GM23338 (cell line): ENCODE measurements at regions not wholly inside any gene's neighbourhood (a gene's known extent, or its start where the extent isn't known, plus 50 kb on each side); places are given as distances from the start of the nearest gene placed in this dataset.
A peak's percentile ranks its signal among the peaks of the same experiment; 100 is the strongest.

ENCODE experiments used
- ATAC-seq: fragments of 200-7000 bp; cut with Tn5 transposase; 3 replicates; pipeline ENCODE4 v1.9.1; 2020
- DNase-seq: peaks from one replicate; pipeline ENCODE4 v3.0.0-alpha.2; 2015; ENCODE audit warnings: low spot score
- H2AFZ ChIP-seq: fragments of 200-600 bp; sonication (generic); 2 replicates; pipeline ENCODE4 v1.8.0; 2016; ENCODE audit warnings: antibody characterized with exemption, mild to moderate bottlenecking, moderate library complexity
- H3F3A ChIP-seq: fragments of 200-600 bp; sonication (generic); replicated peaks from 2 replicates; pipeline ENCODE4 v1.8.0; 2017; ENCODE audit warnings: antibody characterized with exemption, mixed run types, low read depth
- H3K27ac ChIP-seq: fragments of 200-600 bp; sonication (generic); 2 replicates; pipeline ENCODE4 v1.6.1; 2016; ENCODE audit warnings: low read depth
- H3K27me3 ChIP-seq: fragments of 200-600 bp; sonication (generic); 2 replicates; pipeline ENCODE4 v1.8.0; 2016; ENCODE audit warnings: mild to moderate bottlenecking, mixed run types, moderate library complexity; ENCODE audit not compliant: insufficient read depth
- H3K36me3 ChIP-seq: fragments of 200-600 bp; sonication (generic); 2 replicates; pipeline ENCODE4 v1.8.0; 2016; ENCODE audit warnings: mild to moderate bottlenecking; ENCODE audit not compliant: insufficient read depth
- H3K4me1 ChIP-seq: fragments of 200-600 bp; sonication (generic); 2 replicates; pipeline ENCODE4 v1.8.0; 2016; ENCODE audit warnings: mild to moderate bottlenecking, moderate library complexity; ENCODE audit not compliant: insufficient read depth
- H3K4me2 ChIP-seq: fragments of 200-600 bp; sonication (generic); 2 replicates; pipeline ENCODE4 v1.7.1; 2017; ENCODE audit warnings: mixed run types
- H3K4me3 ChIP-seq: fragments of 200-600 bp; sonication (generic); 2 replicates; pipeline ENCODE4 v1.6.1; 2016; ENCODE audit warnings: mixed run types
- H3K79me2 ChIP-seq: fragments of 200-600 bp; sonication (generic); replicated peaks from 2 replicates; pipeline ENCODE4 v1.8.0; 2017; ENCODE audit warnings: mild to moderate bottlenecking; ENCODE audit not compliant: insufficient read depth
- H3K9me2 ChIP-seq: fragments of 200-600 bp; sonication (generic); 2 replicates; pipeline ENCODE4 v1.8.0; 2017; ENCODE audit not compliant: insufficient read depth
- H4K20me1 ChIP-seq: fragments of 200-600 bp; sonication (generic); replicated peaks from 2 replicates; pipeline ENCODE4 v1.8.0; 2017; ENCODE audit warnings: mild to moderate bottlenecking; ENCODE audit not compliant: insufficient read depth
- H3K27ac Mint-ChIP-seq: 2 replicates; pipeline ENCODE4 v1.8.0; 2020; ENCODE audit warnings: inconsistent platforms, mild to moderate bottlenecking, moderate library complexity, mixed read lengths
- H3K27me3 Mint-ChIP-seq: 3 replicates; pipeline ENCODE4 v1.8.0; 2022; ENCODE audit warnings: low read depth, mild to moderate bottlenecking, moderate library complexity, mixed read lengths, inconsistent platforms; ENCODE audit not compliant: insufficient read depth, poor library complexity
- H3K36me3 Mint-ChIP-seq: 3 replicates; pipeline ENCODE4 v1.8.0; 2021; ENCODE audit warnings: low read depth, mild to moderate bottlenecking, inconsistent platforms, moderate library complexity, mixed read lengths
- H3K4me1 Mint-ChIP-seq: 3 replicates; pipeline ENCODE4 v1.8.0; 2020; ENCODE audit warnings: mild to moderate bottlenecking, inconsistent platforms, mixed read lengths
- H3K4me3 Mint-ChIP-seq: 3 replicates; pipeline ENCODE4 v1.8.0; 2021; ENCODE audit warnings: moderate library complexity, mild to moderate bottlenecking, inconsistent platforms, mixed read lengths
- H3K9me3 Mint-ChIP-seq: 3 replicates; pipeline ENCODE4 v1.8.0; 2020; ENCODE audit warnings: moderate library complexity, mild to moderate bottlenecking, inconsistent platforms, mixed read lengths
- CREB1 ChIP-seq: fragments of 250-450 bp; sonication (Bioruptor Pico); IDR thresholded peaks from 2 replicates; pipeline ENCODE4 v1.5.0; 2020; ENCODE audit warnings: low read depth, mild to moderate bottlenecking, moderate library complexity
- EZH2 ChIP-seq: fragments of 200-600 bp; sonication (generic); IDR thresholded peaks from one replicate; pipeline ENCODE4 v1.8.0; 2017; ENCODE audit warnings: antibody characterized with exemption, mild to moderate bottlenecking, low read depth; ENCODE audit not compliant: unreplicated experiment
- EZH2phosphoT487 ChIP-seq: fragments of 200-600 bp; sonication (generic); IDR thresholded peaks from one replicate; pipeline ENCODE4 v1.8.1; 2018; ENCODE audit warnings: antibody characterized with exemption; ENCODE audit not compliant: unreplicated experiment
- JUNB ChIP-seq: IDR thresholded peaks from one replicate; pipeline ENCODE4 v1.6.1; 2016; ENCODE audit warnings: antibody characterized with exemption; ENCODE audit not compliant: unreplicated experiment
- NANOG ChIP-seq: IDR thresholded peaks from 2 replicates; pipeline ENCODE4 v1.6.1; 2016; ENCODE audit warnings: antibody characterized with exemption, borderline replicate concordance
- POLR2AphosphoS5 ChIP-seq: IDR thresholded peaks from 2 replicates; pipeline ENCODE4 v1.6.1; 2016; ENCODE audit warnings: antibody characterized with exemption, low read depth
- ZNF114 ChIP-seq: fragments of 250-450 bp; sonication (Bioruptor Pico); IDR thresholded peaks from 2 replicates; pipeline ENCODE4 v1.5.0; 2020; ENCODE audit warnings: mild to moderate bottlenecking, moderate library complexity
- ZNF331 ChIP-seq: fragments of 250-450 bp; sonication (Bioruptor Pico); IDR thresholded peaks from 2 replicates; pipeline ENCODE4 v1.5.0; 2020; ENCODE audit warnings: low read depth, mild to moderate bottlenecking, moderate library complexity
- TF ChIP-seq, protein P1 (sequence below), 2 experiments: fragments of 200-600 bp in 1 of 2; sonication (generic) in 1 of 2; conservative IDR thresholded peaks; 2 replicates each; pipeline versions ENCODE4 v1.5.1 to v1.6.1; 2016 to 2017; ENCODE audit warnings: antibody characterized with exemption in 2 of 2, low read depth in 2 of 2, mild to moderate bottlenecking in 2 of 2, moderate library complexity in 1 of 2
- TF ChIP-seq, protein P2 (sequence below): IDR thresholded peaks from one replicate; pipeline ENCODE4 v1.6.1; 2018; ENCODE audit warnings: antibody characterized with exemption; ENCODE audit not compliant: unreplicated experiment
- TF ChIP-seq, protein P3 (sequence below): IDR thresholded peaks from 2 replicates; pipeline ENCODE4 v1.6.1; 2016; ENCODE audit warnings: antibody characterized with exemption

DNA sequence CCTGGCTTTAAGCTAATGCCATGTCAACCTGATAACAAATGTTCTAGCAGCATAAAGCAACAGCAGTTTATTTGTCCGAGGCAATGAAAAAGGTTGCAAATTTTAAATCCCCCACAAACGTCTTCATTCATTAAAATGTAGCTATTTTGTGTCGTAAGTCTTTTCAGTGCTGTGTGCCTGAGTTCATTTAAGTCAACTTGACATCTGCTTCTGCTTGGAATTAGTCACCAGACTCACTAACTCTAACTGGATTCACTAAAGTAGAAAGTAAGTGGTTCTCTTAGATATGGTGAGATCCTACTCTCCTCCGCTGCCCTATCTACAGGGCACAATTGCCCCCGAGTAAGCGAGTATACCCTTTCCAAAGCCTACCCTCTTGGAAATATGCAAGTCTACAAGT, 118.4 kb upstream of the CHRM3 start (continued):
- TF ChIP-seq, protein P1, sequence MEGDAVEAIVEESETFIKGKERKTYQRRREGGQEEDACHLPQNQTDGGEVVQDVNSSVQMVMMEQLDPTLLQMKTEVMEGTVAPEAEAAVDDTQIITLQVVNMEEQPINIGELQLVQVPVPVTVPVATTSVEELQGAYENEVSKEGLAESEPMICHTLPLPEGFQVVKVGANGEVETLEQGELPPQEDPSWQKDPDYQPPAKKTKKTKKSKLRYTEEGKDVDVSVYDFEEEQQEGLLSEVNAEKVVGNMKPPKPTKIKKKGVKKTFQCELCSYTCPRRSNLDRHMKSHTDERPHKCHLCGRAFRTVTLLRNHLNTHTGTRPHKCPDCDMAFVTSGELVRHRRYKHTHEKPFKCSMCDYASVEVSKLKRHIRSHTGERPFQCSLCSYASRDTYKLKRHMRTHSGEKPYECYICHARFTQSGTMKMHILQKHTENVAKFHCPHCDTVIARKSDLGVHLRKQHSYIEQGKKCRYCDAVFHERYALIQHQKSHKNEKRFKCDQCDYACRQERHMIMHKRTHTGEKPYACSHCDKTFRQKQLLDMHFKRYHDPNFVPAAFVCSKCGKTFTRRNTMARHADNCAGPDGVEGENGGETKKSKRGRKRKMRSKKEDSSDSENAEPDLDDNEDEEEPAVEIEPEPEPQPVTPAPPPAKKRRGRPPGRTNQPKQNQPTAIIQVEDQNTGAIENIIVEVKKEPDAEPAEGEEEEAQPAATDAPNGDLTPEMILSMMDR (conservative IDR thresholded peaks at IDR 0.05; ENCODE audit: low read depth in 2 of 2), result no peak
- no peak for TF ChIP-seq CREB1 (CRISPR knock-in tag)
- no peak for TF ChIP-seq NANOG
- no peak for TF ChIP-seq POLR2AphosphoS5
- TF ChIP-seq EZH2phosphoT487, result no peak
- TF ChIP-seq EZH2, result no peak

GRCh38 chr1:239263801-239264200, 122.6 kb upstream of the CHRM3 start:
- Histone ChIP-seq H3F3A (no peaks in the 10 kb centered on the region), H4K20me1 (no peaks in the 10 kb centered on the region), H3K27ac (no peak overlapping the region), H3K4me1 (0 out of 2 replicates have a peak, but pooled peaks cover 7% of the 10 kb centered on the region), H3K9me2 (peaks cover 4% of the 10 kb centered on the region; the same call in 1 of the 2 replicates), H3K4me2 (no peak overlapping the region), H2AFZ (peak overlapping the region; percentile 47; the same call in 1 of the 2 replicates), H3K36me3 (no peaks in the 10 kb centered on the region), H3K79me2 (no peaks in the 10 kb centered on the region), H3K4me3 (no peak overlapping the region), H3K27me3 (no peaks in the 10 kb centered on the region)
- Mint-ChIP-seq H3K4me3 (no peak overlapping the region), H3K9me3 (no peaks in the 10 kb centered on the region), H3K4me1 (peaks cover 3% of the 10 kb centered on the region; the same call in 1 of the 3 replicates), H3K27ac (no peak overlapping the region; the same call in 1 of the 2 replicates), H3K36me3 (no peaks in the 10 kb centered on the region), H3K27me3 (peaks cover 2% of the 10 kb centered on the region)
- DNase-seq (no peak), ATAC-seq (no peak)
- TF ChIP-seq CREB1 (CRISPR knock-in tag) (no peak), JUNB (no peak)
- TF ChIP-seq, protein P2, sequence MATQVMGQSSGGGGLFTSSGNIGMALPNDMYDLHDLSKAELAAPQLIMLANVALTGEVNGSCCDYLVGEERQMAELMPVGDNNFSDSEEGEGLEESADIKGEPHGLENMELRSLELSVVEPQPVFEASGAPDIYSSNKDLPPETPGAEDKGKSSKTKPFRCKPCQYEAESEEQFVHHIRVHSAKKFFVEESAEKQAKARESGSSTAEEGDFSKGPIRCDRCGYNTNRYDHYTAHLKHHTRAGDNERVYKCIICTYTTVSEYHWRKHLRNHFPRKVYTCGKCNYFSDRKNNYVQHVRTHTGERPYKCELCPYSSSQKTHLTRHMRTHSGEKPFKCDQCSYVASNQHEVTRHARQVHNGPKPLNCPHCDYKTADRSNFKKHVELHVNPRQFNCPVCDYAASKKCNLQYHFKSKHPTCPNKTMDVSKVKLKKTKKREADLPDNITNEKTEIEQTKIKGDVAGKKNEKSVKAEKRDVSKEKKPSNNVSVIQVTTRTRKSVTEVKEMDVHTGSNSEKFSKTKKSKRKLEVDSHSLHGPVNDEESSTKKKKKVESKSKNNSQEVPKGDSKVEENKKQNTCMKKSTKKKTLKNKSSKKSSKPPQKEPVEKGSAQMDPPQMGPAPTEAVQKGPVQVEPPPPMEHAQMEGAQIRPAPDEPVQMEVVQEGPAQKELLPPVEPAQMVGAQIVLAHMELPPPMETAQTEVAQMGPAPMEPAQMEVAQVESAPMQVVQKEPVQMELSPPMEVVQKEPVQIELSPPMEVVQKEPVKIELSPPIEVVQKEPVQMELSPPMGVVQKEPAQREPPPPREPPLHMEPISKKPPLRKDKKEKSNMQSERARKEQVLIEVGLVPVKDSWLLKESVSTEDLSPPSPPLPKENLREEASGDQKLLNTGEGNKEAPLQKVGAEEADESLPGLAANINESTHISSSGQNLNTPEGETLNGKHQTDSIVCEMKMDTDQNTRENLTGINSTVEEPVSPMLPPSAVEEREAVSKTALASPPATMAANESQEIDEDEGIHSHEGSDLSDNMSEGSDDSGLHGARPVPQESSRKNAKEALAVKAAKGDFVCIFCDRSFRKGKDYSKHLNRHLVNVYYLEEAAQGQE, result no peak

DNA sequence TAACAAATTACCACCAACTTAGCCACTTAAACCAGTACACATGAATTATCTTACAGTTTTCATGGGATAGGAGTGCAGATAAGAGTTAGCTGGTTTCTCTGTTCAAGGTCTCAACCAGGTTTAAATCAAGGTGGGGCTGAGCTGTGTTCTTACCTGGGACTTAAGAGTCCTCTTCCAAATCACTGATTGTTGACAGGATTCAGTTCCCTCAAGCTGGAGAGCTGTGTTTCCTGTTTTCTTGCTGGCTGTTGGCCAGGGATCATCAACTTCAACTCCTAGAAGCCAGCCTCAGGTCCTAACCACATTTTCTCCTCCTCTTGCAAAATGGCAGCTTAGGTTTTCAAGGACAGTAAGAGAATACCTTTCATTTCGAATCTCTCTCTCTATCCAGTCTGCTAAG, 123.8 kb upstream of the CHRM3 start:
- H3K27ac ChIP-seq, result no peak overlapping the region
- H3K4me1 ChIP-seq, result 0 out of 2 replicates have a peak, but pooled peaks cover 7% of the 10 kb centered on the region
- 0 out of 3 replicates have a peak, but pooled peaks cover 2% of the 10 kb centered on the region for H3K36me3 Mint-ChIP-seq
- peak; percentile 11 for DNase-seq
- no peaks in the 10 kb centered on the region for H3K27me3 ChIP-seq
- H3K27me3 Mint-ChIP-seq, result peaks cover 4% of the 10 kb centered on the region
- no peak for ATAC-seq
- H3K4me1 Mint-ChIP-seq, result peaks cover 3% of the 10 kb centered on the region; the same call in 1 of the 3 replicates
- peak overlapping the region; percentile 91 for H2AFZ ChIP-seq
- no peaks in the 10 kb centered on the region for H3K36me3 ChIP-seq
- 0 out of 2 replicates have a peak, but pooled peaks cover 4% of the 10 kb centered on the region for H3K9me2 ChIP-seq
- H3K79me2 ChIP-seq, result no peaks in the 10 kb centered on the region
- H3F3A ChIP-seq, result no peaks in the 10 kb centered on the region
- H3K27ac Mint-ChIP-seq, result no peak overlapping the region
- no peaks in the 10 kb centered on the region for H4K20me1 ChIP-seq
- no peaks in the 10 kb centered on the region; the same call in 2 of the 3 replicates for H3K9me3 Mint-ChIP-seq
- no peak overlapping the region for H3K4me3 Mint-ChIP-seq
- H3K4me3 ChIP-seq, result no peak overlapping the region
- H3K4me2 ChIP-seq, result no peak overlapping the region
- TF ChIP-seq, protein P3, sequence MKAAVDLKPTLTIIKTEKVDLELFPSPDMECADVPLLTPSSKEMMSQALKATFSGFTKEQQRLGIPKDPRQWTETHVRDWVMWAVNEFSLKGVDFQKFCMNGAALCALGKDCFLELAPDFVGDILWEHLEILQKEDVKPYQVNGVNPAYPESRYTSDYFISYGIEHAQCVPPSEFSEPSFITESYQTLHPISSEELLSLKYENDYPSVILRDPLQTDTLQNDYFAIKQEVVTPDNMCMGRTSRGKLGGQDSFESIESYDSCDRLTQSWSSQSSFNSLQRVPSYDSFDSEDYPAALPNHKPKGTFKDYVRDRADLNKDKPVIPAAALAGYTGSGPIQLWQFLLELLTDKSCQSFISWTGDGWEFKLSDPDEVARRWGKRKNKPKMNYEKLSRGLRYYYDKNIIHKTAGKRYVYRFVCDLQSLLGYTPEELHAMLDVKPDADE, result no peak
- no peak for TF ChIP-seq ZNF114 (CRISPR knock-in tag)
- TF ChIP-seq ZNF331 (CRISPR knock-in tag), result no peak
- no peak for TF ChIP-seq POLR2AphosphoS5
- TF ChIP-seq CREB1 (CRISPR knock-in tag), result no peak
- TF ChIP-seq JUNB, result no peak
- TF ChIP-seq, protein P2, result no peak
